Myocyte (in vitro differentiated cells): ENCODE measurements at regions not wholly inside any gene's neighbourhood (a gene's known extent, or its start where the extent isn't known, plus 50 kb on each side); places are given as distances from the start of the nearest gene placed in this dataset.
"Not testable (repeated sequence)": the region's sequence is repeated elsewhere in the genome, so short reads cannot be mapped to it uniquely, and the experiment has no call there.

Source experiments
- DNase-seq: peaks from one replicate; pipeline ENCODE4 v3.0.0-alpha.2; 2012; ENCODE audit warnings: low read depth

- DNase-seq, result no peak
Observed at GRCh38 chr6:23630726-23631635, 495.0 kb upstream of the NRSN1 start.

- DNase-seq, result no peak
Observed at GRCh38 chr6:23633996-23634395, 492.0 kb upstream of the NRSN1 start.

DNA sequence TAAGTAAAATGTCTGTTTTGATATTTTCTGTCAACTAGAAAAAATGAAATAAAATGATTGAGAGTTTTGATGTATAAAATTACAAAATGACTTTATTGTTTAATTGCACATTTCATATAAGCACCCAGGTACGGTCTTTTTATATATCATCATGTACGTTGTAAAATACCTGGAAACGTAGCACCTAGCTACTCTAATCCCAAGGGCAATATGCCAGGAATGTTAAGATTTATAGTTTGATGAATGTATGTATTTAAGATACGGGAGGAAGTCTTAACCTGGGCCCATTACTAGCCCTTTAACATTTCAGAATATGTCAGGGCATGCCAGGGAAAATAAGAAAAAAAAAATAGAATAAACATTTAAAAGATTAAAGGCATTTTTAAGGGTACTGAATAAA lies 490.9 kb upstream of the NRSN1 start:
- no peak for DNase-seq

GRCh38 chr6:23637296-23637695 lies 488.7 kb upstream of the NRSN1 start:
- no peak for DNase-seq

- DNase-seq, result no peak
Observed at GRCh38 chr6:23642849-23643248, 483.2 kb upstream of the NRSN1 start.

- DNase-seq, result no peak
Observed at GRCh38 chr6:23647045-23647444, 479.0 kb upstream of the NRSN1 start.

DNA sequence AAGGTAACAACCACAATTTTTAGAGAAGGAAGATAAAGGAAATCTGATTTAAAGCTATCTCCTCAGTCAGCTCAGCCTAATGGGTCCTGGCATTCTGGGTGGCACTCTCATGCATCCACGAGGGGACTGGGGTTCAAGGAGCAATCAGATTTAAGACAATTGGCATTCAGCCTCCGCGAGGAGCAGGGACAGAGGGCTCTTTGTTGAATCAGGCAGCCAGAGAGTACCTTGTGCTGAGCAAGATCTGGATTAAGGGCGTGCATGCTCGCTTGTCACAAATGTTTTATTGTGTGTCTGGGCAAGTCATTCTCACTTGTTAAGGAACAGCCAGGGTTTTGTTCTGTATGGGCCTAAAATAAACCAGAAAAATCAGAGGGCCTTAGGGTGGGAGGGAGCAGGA lies 475.3 kb upstream of the NRSN1 start:
- DNase-seq, result no peak

GRCh38 chr6:23654745-23655144 lies 471.3 kb upstream of the NRSN1 start:
- no peak for DNase-seq

DNA sequence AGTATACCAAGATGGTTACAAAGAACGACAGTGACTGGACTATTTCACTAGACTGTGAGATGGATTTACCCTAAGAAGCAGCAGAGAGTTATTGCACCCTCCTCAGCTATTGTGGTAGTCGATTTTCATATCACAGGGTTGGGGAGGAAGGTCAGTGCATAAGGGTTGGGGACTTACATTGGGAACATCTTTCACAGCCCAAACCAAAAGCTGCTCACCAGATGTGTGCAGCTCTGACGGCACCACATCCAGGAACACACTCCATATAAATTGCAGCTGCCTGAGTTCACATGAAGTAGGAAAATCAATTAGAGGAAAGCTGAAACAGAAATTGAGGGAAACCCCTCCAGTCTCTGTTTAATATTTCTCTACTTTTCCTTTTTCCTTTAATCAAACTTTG lies 470.5 kb upstream of the NRSN1 start:
- no peak for DNase-seq

GRCh38 chr6:23656255-23657194 lies 469.5 kb upstream of the NRSN1 start:
- no peak for DNase-seq

- peak; percentile 0 for DNase-seq
Observed at GRCh38 chr6:23659125-23659524, 466.9 kb upstream of the NRSN1 start.

DNA sequence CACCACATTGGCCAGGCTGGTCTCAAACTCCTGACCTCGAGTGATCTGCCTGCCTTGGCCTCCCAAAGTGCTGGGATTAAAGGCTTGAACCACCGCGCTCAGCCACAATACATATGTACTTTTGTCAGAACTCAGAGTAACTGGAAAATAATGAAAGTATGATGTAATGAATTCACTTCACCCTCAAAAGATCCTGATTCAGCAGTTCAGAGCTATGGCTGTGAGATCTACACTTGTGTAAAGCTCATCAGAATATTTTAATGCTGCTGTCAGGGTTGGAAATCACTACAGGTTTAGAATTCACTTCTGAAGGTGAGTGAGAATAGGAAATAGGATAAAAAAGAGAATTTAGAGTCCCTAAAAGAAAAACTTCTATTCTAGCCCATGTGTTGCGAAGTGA lies 464.5 kb upstream of the NRSN1 start:
- no peak for DNase-seq

DNA sequence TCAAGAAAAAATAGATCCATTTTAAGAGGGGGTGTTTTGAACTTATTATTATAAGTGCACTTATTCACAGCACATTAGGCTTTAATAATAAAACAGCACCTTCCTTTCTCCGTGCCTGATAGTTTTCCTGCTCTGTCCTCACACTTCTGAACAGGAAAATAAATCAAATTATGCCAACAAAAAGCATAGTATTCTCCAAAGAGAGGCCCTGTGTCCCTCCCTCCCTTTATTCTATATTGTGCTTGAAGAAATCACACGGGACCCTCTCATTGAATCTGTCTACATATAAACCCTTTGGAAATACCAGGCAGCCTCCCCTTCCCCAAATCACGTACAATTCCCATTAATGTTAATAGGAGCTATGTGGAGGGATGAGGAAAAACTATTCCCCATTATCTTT lies 462.9 kb upstream of the NRSN1 start:
- DNase-seq, result no peak

DNA sequence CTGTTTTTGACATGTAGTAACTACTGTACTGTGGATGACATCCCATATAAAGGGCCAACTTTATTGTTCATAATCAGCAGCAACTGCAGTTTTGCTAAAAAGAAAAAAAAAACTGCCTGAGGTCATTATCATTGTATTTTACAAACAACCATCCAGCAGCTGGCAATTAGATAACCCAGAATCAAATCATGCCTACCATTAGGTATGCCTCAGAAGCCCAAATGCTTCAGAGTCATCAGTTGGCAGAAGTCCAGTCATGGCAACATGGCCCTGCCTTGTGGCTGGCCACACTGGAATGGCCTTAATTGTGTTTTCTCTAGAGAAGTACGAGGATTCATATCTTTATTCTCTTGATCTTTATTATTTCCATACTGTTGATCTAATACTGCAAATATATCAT lies 462.4 kb upstream of the NRSN1 start:
- no peak for DNase-seq

- DNase-seq, result not testable (repeated sequence)
Observed at GRCh38 chr6:23665911-23666310, 460.1 kb upstream of the NRSN1 start.

- no peak for DNase-seq
Observed at GRCh38 chr6:23672737-23673136, 453.3 kb upstream of the NRSN1 start.

DNA sequence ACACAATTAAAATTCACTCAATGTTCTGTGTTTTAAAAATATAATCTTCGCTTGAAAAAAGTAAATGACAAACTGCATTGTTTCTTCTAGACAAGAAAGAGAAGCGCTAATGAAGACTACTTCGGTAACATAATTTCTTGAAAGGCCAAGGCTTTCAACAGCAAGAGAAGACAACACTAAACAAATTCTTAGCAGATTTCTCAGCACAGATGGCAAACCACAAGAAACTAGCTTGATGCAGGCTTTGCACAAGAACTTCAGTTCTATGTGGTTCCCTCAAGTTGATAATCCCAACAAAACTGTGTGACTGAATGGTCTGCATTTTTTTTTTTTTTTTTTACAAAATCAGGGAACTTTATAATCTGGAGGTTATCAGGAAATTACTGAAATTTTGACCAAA lies 447.4 kb upstream of the NRSN1 start:
- DNase-seq, result no peak

DNA sequence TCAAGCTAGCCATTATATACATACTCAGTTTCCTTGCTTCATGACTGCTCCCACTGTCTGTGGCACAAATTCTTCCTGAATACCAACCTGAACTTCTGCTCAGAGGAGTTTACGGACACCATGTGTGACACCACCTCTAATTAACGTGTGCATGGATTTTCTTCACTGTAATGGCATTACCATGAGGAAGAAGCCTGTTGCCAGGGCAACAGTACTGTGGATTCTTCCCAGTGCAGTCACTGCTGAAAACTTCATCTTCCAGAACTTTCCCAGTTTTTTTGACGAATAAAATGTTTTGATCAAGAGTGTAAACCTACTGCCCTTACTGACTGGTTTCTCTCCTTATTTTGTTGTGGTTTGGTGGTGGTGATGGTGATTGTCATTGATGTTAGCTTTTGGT lies 444.3 kb upstream of the NRSN1 start:
- DNase-seq, result no peak

DNA sequence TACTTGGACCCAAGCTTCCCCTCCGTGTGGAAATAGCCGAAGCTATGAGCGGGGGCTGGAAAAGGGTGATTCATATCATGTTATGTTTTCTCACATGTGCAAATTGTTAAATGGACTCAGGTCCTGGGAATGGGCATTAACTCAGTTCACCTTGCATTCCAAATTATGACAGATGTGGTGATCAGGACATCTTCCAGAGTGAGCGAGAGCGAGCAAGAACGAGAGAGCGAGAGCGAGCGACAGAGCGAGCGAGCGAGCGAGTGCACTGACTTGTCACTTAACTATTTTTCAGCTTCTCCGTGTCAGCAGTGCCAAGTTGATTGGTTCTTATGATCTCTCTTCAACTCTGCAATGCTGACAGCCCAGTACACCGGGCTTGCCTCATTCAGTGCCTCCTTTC lies 437.4 kb upstream of the NRSN1 start:
- no peak for DNase-seq

DNA sequence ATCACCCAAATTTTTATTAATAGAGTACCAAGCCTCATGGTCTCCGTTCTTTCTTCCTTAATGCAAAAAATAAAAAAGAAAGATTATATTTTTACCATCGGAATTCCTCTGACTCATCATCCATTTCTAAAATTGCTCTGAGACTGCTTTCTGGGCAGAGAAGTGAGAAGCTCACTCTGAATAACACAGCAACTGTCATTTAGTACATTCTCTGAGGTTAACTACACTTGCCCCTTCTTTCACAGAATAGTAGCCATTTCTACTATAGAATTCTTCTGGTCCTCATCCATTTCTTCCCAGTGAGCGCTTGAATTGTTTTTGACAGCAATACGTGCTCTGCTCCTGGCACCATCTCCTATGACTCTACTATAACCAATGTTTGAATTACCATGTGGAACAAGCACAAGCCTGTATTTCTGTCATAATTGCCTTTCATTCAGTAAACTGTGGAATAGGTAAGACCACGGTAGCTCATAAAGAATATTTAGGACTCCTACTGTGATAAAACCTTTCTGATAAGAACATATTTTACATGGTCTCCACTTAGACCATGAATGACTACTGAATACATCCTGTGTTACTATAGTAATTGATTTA lies 435.5 kb upstream of the NRSN1 start:
- no peak for DNase-seq

GRCh38 chr6:23692184-23692583 lies 433.8 kb upstream of the NRSN1 start:
- DNase-seq, result no peak

DNA sequence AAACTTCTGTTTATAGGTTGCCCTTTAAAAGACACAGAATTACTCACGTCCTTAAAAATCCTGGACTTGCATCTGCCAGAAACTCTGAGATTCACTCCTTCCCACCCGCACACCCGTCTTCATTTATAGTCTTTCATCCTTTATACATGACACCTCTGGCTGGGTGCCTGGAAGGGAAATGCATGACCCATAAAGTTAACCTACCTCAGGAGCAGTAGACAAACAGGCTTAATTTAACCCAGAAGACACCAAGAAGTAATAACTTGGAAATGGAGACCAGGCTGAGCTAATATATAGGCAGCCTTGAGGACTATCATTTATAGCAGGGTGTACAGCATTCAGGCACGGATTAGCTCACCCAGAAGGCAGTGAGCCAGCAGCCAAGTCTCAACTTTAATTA lies 429.0 kb upstream of the NRSN1 start:
- DNase-seq, result no peak
